ENCODE measurements at regions not wholly inside any gene's neighbourhood (a gene's known extent, or its start where the extent isn't known, plus 50 kb on each side); places are given as distances from the start of the nearest gene placed in this dataset.

GRCh38 chr4:1466863-1467165, 60.6 kb upstream of the NKX1-1 start:
- BruUV-seq (replicated peaks) = no TSS peak

More at GRCh38 chr4:1466863-1467165, 60.6 kb upstream of the NKX1-1 start:
- H3K79me2 ChIP-seq (ENCODE audit: control insufficient read depth, insufficient read depth, low read length) = no peaks in the 10 kb centered on the region
- ATAC-seq (no peak), DNase-seq (ENCODE audit: extremely low read depth in 1 of 4, low spot score in 3 of 4) (no peak), FAIRE-seq (no peak)
- peaks cover 0 to 36% of the 10 kb centered on the region in 2 experiments; a peak in 2 of 5 replicates for H3K4me1 ChIP-seq (replicated peaks in 1 of 2; ENCODE audit: control insufficient read depth in 2 of 2, insufficient read depth in 2 of 2, low read length in 2 of 2)
- H4K20me1 ChIP-seq (replicated peaks; ENCODE audit: control insufficient read depth, insufficient read depth, low read length) = no peaks in the 10 kb centered on the region; the same call in none of the 2 replicates
- no peaks in the 10 kb centered on the region for H3K36me3 ChIP-seq (ENCODE audit: control insufficient read depth, insufficient read depth, low read length)
- no peaks in the 10 kb centered on the region; the same call in 1 of the 2 replicates for H3K9me3 ChIP-seq (replicated peaks; ENCODE audit: control insufficient read depth, insufficient read depth, low read depth, low read length)
- no peaks in the 10 kb centered on the region for H3K9me1 ChIP-seq (ENCODE audit: control insufficient read depth, insufficient read depth, low read length)
- ChIA-PET POLR2A (no interaction called here), CTCF (ENCODE audit: low intra/inter-chr PET ratio) (no interaction called here)
- no peak overlapping the region for H3K4me2 ChIP-seq (ENCODE audit: insufficient read depth, low read length)
- H3K27me3 ChIP-seq (ENCODE audit: control insufficient read depth in 2 of 2, insufficient read depth in 2 of 2, low read length in 2 of 2) = peaks cover 27 to 51% of the 10 kb centered on the region in 2 experiments
- no peak overlapping the region for H3K9ac ChIP-seq (ENCODE audit: insufficient read depth in 1 of 2, low read depth in 2 of 2, low read length in 2 of 2)
- no peak overlapping the region for H2AFZ ChIP-seq (ENCODE audit: low read depth, low read length)
- no peak for TF ChIP-seq PHF8 (IDR thresholded peaks at IDR 0.05; ENCODE audit: borderline replicate concordance, low read length)
- TF ChIP-seq MYC (IDR thresholded peaks at IDR 0.05; ENCODE audit: low read depth, low read length) = no peak
- TF ChIP-seq MYC (CRISPR knock-in tag; IDR thresholded peaks at IDR 0.05; ENCODE audit: borderline replicate concordance, low read depth) = no peak
- TF ChIP-seq MLLT1 (IDR thresholded peaks at IDR 0.05) = no peak
- TF ChIP-seq MTA1 (IDR thresholded peaks at IDR 0.05; ENCODE audit: borderline replicate concordance) = no peak
- no peak for TF ChIP-seq NCOA1 (IDR thresholded peaks at IDR 0.05; ENCODE audit: low read depth)
- no peak for TF ChIP-seq ETV1 (tag; conservative IDR thresholded peaks at IDR 0.05; ENCODE audit: low read depth)
- no peak for TF ChIP-seq POLR3A (IDR thresholded peaks at IDR 0.05; ENCODE audit: borderline replicate concordance, extremely low read depth, insufficient read depth, insufficient read length)
- no peak for TF ChIP-seq ZNF512 (tag; IDR thresholded peaks at IDR 0.05)
- TF ChIP-seq RFX7 (CRISPR knock-in tag; IDR thresholded peaks at IDR 0.05) = no peak
- TF ChIP-seq THRB (CRISPR knock-in tag; conservative IDR thresholded peaks at IDR 0.05) = no peak
- TF ChIP-seq TOE1 (IDR thresholded peaks at IDR 0.05; ENCODE audit: borderline replicate concordance) = no peak
- TF ChIP-seq TOE1 (CRISPR knock-in tag; IDR thresholded peaks at IDR 0.05; ENCODE audit: borderline replicate concordance, low read depth) = no peak
- TF ChIP-seq TCFL5 (CRISPR knock-in tag; conservative IDR thresholded peaks at IDR 0.05) = no peak
- TF ChIP-seq ATF7 (IDR thresholded peaks at IDR 0.05) = no peak
- TF ChIP-seq TAF15 (IDR thresholded peaks at IDR 0.05; ENCODE audit: low read depth, low read length) = no peak
- 20% methylated on average over 6 of the region's 6 CpGs for WGBS (ENCODE audit: insufficient coverage, low coverage, missing lambda C conversion rate)
- in situ Hi-C loops (cut with MboI) = no loop called here
- no peak overlapping the region for H3K4me3 ChIP-seq
- H3K27ac ChIP-seq (ENCODE audit: extremely low read depth, low read depth, low read length) = no peak overlapping the region
- intact Hi-C loops (cut with micrococcal nuclease) = no loop called here

Measured in K562 (cell line).